Frontal cortex (tissue), 3 donors: ENCODE measurements at regions not wholly inside any gene's neighbourhood (a gene's known extent, or its start where the extent isn't known, plus 50 kb on each side); places are given as distances from the start of the nearest gene placed in this dataset.

Experiments used
- DNase-seq, 2 donors: peaks; one replicate each; pipeline ENCODE4 v3.0.0; 2012; ENCODE audit warnings: low spot score in 2 of 2
- FAIRE-seq: peaks from 2 replicates; lab custom pipeline; 2012; peaks lifted over from hg19 to GRCh38; lab: Jason Lieb, UNC
- donor health status: control.
- donor health status: control.
- donor health status: control.

DNA sequence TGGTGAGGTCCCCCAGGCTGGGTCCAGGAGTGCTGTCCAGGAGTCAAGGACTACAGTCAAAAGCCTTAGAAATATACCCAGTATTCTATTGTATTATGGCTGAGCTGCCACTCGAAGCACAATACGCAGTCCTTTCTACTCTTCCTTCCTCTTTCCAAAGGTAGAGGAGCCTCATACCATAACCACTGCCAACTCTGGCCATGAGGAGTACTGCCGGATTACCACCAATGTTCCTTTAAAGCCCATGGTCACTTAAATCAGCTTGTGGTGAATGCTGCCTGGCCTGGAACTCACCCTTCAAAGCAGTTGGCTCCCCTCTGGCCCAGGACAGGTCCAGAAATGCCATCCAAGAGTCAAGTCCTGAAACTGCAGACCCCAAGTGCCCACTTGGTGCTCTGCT lies 425.4 kb downstream of the SLC16A7 start:
- FAIRE-seq = no peak

DNA sequence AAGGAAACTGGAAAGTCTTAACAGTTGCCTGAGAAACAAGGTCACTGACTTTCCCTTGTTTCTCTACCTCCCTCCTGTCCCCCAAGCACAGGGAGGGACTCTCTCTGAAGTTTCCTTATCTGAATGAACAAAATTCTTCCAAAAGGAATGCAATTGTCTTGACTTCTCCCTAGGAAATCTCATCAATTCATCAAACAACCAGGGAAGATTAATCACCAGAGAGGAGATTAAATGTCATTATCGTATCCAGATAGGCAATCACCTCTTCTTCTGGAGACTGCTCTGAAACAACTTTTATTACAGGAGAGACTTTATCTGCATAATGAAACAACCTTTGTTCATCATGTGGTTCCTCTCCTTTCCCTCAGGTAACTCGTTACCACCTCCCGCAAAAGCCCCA lies 431.4 kb downstream of the SLC16A7 start:
- DNase-seq (no peak), FAIRE-seq (no peak)

More for the DNA sequence above, 425.4 kb downstream of the SLC16A7 start:
- no peak for DNase-seq

GRCh38 chr12:60034147-60034546 lies 438.3 kb downstream of the SLC16A7 start:
- FAIRE-seq = no peak
- no peak for DNase-seq

- no peak for FAIRE-seq
Observed at GRCh38 chr12:60035835-60036234, 440.0 kb downstream of the SLC16A7 start.

DNA sequence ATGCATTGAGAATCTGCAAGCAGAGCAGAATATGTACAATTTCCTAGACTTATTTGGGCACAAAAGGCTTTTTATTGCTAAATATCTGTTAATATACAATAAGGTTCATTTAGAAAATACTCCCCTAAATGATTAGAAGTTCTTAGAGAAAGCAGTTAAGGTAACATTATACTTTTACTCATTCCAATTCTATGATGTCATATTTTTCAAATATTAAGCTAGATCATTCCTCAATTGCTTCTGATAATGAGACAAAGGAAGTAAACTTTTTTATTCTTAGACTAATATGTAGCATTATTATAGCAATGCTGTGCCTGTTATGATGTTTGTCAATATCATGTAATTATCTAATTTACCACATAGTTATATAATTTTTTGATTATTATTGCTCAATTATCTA lies 447.0 kb downstream of the SLC16A7 start:
- DNase-seq (no peak), FAIRE-seq (no peak)

More at GRCh38 chr12:60035835-60036234, 440.0 kb downstream of the SLC16A7 start:
- DNase-seq = no peak

GRCh38 chr12:60043236-60043635 lies 447.4 kb downstream of the SLC16A7 start:
- FAIRE-seq = no peak
- DNase-seq = no peak

GRCh38 chr12:60052483-60052882 lies 456.7 kb downstream of the SLC16A7 start:
- DNase-seq (no peak), FAIRE-seq (no peak)

GRCh38 chr12:60059180-60059579 lies 463.4 kb downstream of the SLC16A7 start:
- no peak for DNase-seq
- no peak for FAIRE-seq

GRCh38 chr12:60066655-60067054 lies 470.8 kb downstream of the SLC16A7 start:
- DNase-seq (no peak), FAIRE-seq (no peak)

DNA sequence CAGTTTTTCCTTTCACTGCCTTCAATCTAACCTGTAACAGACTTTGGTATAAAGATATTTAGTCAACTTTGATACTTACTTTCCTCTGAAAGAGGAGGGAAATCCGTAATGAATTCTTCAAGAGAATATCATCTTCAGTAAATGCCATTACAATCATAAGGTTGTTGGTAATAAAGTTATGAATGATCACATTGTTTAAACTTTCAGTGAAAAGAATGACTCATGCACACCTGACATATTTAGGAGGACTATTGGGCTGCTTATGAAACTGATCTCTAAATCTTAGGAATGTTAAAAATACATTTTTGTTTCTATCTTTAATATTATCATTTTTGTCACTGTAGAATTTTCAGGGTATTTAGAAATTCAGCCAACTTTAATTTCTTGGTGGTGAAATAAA lies 474.7 kb downstream of the SLC16A7 start:
- DNase-seq = no peak
- FAIRE-seq = no peak

DNA sequence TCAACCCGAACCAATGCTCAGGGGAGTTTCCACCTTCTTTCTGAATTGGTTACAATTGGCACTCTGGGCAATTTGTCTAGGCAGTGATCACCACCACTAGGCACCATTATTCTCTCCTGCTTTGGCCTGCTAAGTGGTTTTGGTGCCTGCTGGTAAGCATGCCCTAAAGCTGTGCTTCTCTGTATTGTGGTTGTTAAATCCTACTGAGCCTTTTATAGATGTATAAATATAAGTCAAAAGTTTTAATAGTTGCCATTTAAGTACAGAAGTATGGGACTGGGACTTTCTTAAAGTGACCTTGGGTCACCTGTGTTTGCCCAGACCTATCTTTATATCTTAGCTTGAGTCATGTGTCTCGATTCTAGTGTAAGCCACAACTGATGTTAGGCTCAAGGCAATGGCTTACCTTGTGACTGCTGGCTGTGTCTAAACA lies 475.9 kb downstream of the SLC16A7 start:
- DNase-seq = no peak
- FAIRE-seq = no peak

DNA sequence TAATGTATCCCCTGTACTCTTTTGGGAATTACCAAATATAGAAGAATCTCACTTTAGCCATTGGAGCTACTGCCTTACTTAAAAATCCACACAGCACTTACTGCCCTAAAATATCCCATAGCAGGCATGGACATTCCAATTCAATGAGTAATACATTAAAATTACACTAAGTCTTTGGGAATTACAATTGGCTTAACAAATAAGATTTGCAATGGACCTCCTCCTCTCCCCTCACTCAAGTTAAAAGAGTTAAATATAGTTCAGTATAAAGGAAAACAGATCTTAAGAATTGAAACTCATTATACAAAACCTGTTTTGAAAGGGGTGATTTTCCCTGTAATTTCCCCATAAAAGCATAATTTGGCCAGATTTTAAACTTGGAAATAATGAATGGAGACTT lies 477.1 kb downstream of the SLC16A7 start:
- no peak for DNase-seq
- no peak for FAIRE-seq

DNA sequence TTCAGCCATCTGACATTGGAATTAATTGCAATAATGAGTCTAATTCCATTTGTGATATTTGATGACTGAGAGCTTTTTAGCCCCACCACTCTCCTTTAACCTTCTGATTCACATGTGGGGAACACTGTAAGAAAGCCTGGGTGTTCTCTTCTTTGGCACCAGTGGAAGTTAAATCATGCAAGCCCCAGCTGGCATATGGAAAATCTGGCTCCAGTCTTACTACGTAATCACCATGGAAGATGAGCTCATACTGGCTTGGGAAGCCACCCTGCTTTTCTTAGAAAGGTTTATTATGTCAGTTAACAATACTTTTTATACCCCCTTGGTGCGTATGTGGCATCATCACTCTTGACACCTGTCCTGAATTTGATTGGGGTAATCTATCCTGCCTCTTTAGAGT lies 479.3 kb downstream of the SLC16A7 start:
- FAIRE-seq (no peak), DNase-seq (no peak)

DNA sequence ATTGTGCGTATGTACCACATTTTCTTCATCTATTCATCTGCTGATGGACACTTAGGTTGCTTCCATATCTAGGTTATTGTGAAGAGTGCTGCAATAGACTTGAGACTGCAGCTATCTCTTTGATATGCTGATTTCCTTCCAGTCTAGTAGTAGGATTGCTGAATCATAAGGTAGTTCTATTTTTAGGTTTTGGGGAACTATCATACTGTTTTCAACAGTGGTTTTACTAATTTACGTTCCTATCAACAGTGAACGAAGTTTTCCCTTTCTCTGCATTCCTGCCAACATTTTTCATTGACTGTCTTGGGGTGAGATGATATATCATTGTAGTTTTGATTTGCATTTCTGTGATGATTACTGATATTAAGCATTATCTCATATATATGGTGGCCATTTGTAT lies 482.2 kb downstream of the SLC16A7 start:
- DNase-seq (no peak), FAIRE-seq (no peak)

GRCh38 chr12:60093428-60093827 lies 497.6 kb downstream of the SLC16A7 start:
- DNase-seq (no peak), FAIRE-seq (no peak)

GRCh38 chr12:60094436-60094835 lies 498.6 kb downstream of the SLC16A7 start:
- DNase-seq = no peak
- FAIRE-seq = no peak

DNA sequence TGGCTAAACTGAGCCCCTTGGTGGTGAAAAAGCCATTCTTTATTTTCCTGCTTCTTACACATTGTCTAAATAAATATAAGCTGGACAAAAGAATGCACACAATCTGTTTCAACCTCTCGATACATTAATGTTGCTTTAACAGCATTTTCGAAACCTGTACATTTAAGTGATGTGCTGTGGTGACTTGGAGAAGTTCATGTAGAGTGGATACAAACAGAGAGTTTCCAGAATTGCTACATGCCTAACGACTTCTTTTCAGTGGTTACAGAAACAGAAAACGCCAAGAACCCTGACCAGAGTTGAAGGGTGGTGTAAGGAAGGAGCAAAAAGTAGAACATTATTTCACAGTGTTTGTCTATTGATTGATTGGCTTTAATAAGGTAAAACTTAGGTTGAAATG lies 500.9 kb downstream of the SLC16A7 start:
- DNase-seq (no peak), FAIRE-seq (no peak)

GRCh38 chr12:60100160-60100559 lies 504.3 kb downstream of the SLC16A7 start:
- DNase-seq = no peak
- FAIRE-seq = no peak

DNA sequence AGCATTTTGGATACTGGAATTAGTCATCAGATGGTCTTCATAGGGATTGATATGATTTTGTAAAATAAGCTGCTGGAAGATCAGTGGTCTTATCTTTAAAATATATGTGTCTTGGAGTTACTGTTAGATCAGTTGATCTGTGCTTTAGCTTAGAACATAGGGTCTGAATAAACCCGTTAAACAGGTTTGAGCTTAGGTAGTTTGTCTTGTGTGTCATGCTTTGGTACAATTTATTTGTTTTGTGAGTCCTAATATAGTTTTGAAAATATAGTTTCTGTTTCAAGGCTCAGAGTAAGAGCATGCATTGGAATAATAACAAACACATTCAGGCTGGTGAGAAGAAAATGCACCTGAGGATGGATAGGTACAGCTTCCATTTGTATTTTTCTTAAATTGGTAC lies 505.0 kb downstream of the SLC16A7 start:
- no peak for DNase-seq

DNA sequence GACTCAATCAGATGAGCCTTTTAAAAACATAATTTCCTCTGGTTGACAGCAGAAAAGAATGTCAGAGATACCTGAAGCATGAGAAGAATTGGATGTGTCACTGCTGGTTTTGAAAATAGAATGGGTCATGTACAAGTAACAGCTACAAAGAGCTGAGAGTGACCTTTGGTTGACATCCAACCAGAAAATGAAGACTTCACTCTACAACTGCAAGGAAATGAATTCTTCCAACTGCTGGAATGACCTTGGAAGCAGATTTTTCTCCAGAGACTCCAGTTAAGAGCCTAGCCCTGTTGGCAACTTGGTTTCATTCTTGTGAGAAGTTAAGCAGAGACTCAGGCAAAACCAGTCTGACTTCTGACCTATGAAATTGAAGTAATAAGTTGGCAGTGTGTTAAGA lies 505.9 kb downstream of the SLC16A7 start:
- DNase-seq = no peak
- FAIRE-seq = no peak

More for the DNA sequence above, 505.0 kb downstream of the SLC16A7 start:
- no peak for FAIRE-seq

DNA sequence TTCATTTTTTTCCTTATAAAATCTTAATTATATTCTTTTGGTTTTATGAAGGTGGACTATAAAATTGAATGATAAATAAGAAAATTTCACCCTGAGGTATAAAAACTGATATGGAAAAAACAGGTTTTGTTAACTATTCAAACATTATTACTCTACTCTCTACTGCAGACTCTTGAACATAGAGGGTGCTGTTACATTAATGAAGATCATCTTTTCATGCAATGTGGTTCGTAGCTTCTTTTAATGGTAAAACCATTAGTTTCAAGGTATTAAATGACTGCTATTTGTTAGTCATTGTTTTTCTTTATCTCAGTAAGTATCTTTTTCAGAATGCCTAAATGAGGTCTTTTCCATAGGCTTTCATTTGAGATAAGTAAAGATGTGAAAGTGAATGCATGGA lies 510.4 kb downstream of the SLC16A7 start:
- no peak for DNase-seq

GRCh38 chr12:60107992-60108391 lies 512.2 kb downstream of the SLC16A7 start:
- no peak for DNase-seq
- FAIRE-seq = no peak

More for the DNA sequence above, 510.4 kb downstream of the SLC16A7 start:
- FAIRE-seq = no peak

- DNase-seq (no peak), FAIRE-seq (no peak)
Observed at GRCh38 chr12:60112063-60112462, 516.2 kb downstream of the SLC16A7 start.
